HL-60 (cell line): ENCODE measurements at regions not wholly inside any gene's neighbourhood (a gene's known extent, or its start where the extent isn't known, plus 50 kb on each side); places are given as distances from the start of the nearest gene placed in this dataset.

Experiments
- CTCF ChIP-seq: IDR thresholded peaks from one replicate; pipeline ENCODE4 v1.5.1; 2011; ENCODE audit warnings: low read length, control low read depth, inconsistent platforms; ENCODE audit not compliant: insufficient read depth
- GABPA ChIP-seq: IDR thresholded peaks from 2 replicates; pipeline ENCODE4 v1.6.1; 2012; ENCODE audit warnings: low read depth
- POLR2AphosphoS5 ChIP-seq: IDR thresholded peaks from 2 replicates; pipeline ENCODE4 v1.6.1; 2012; ENCODE audit warnings: low read depth
- REST ChIP-seq: IDR thresholded peaks from 2 replicates; pipeline ENCODE4 v1.6.1; 2012; ENCODE audit warnings: low read depth; ENCODE audit not compliant: insufficient replicate concordance

GRCh38 chr1:4959216-4959615 lies 304.8 kb downstream of the AJAP1 start:
- no peak for TF ChIP-seq POLR2AphosphoS5
- no peak for TF ChIP-seq CTCF
- TF ChIP-seq REST = no peak
- TF ChIP-seq GABPA = no peak
